ENCODE measurements at regions not wholly inside any gene's neighbourhood (a gene's known extent, or its start where the extent isn't known, plus 50 kb on each side); places are given as distances from the start of the nearest gene placed in this dataset.
A peak's percentile ranks its signal among the peaks of the same experiment; 100 is the strongest.

- H3K4me1 Mint-ChIP-seq: no peaks in the 10 kb centered on the region
- H3K27ac Mint-ChIP-seq: no peak overlapping the region
- Histone ChIP-seq H3K36me3 (replicated peaks in 1 of 2; ENCODE audit: control insufficient read depth in 1 of 2, insufficient read depth in 2 of 2, low read length in 2 of 2) (no peaks in the 10 kb centered on the region), H3K27ac (ENCODE audit: low read depth in 1 of 2, low read length in 2 of 2) (no peak overlapping the region), H3K4me1 (ENCODE audit: control insufficient read depth in 1 of 2, insufficient read depth in 2 of 2, low read length in 2 of 2) (no peaks in the 10 kb centered on the region), H3K79me2 (ENCODE audit: insufficient read depth, low read length) (no peaks in the 10 kb centered on the region), H3K27me3 (ENCODE audit: control insufficient read depth in 2 of 2, insufficient read depth in 2 of 2, low read length in 2 of 2) (no peaks in the 10 kb centered on the region), H4K20me1 (ENCODE audit: insufficient read depth, low read length) (no peaks in the 10 kb centered on the region), H3K9me3 (replicated peaks in 1 of 2; ENCODE audit: control insufficient read depth in 1 of 2, insufficient read depth in 1 of 2, low read length in 2 of 2) (peaks cover 16 to 19% of the 10 kb centered on the region in 2 donors), H2AFZ (ENCODE audit: insufficient read depth, low read depth, low read length, poor library complexity, severe bottlenecking) (no peak overlapping the region), H3K9ac (ENCODE audit: insufficient read depth, low read length, poor library complexity, severe bottlenecking) (no peak overlapping the region), H3K4me3 (replicated peaks in 1 of 3; ENCODE audit: low read depth in 2 of 3, low read length in 3 of 3) (no peak overlapping the region), H3K4me2 (replicated peaks; ENCODE audit: extremely low read depth, low read length, poor library complexity, severe bottlenecking) (no peak overlapping the region)
- 95% methylated on average over 9 of the region's 11 CpGs for WGBS (ENCODE audit: insufficient coverage)
- H3K27me3 Mint-ChIP-seq (ENCODE audit: low read depth in 3 of 3): peaks cover 2 to 7% (median 6%) of the 10 kb centered on the region in 3 donors
- peaks cover 0 to 2% of the 10 kb centered on the region in 2 donors for H3K36me3 Mint-ChIP-seq
- intact Hi-C loops (cut with micrococcal nuclease): no loop called here
- no peak for TF ChIP-seq CTCF (IDR thresholded peaks at IDR 0.05)
- no peak for DNase-seq
- peaks cover 17 to 33% (median 27%) of the 10 kb centered on the region in 7 donors for H3K9me3 Mint-ChIP-seq
- peak overlapping the region in 1 of 2 donors; percentile 24 for H3K4me3 Mint-ChIP-seq
These were observed 101.7 kb downstream of the BMS1 start for GRCh38 chr10:42883993-42884983.

GRCh38 chr10:42885491-42886270 is 103.1 kb downstream of the BMS1 start:
- WGBS (ENCODE audit: insufficient coverage): 100% methylated on average over 3 of the region's 8 CpGs
- no peaks in the 10 kb centered on the region for H3K27me3 ChIP-seq (ENCODE audit: control insufficient read depth in 2 of 2, insufficient read depth in 2 of 2, low read length in 2 of 2)
- H3K9me3 Mint-ChIP-seq: peaks cover 17 to 28% (median 21%) of the 10 kb centered on the region in 7 donors
- H4K20me1 ChIP-seq (ENCODE audit: insufficient read depth, low read length): no peaks in the 10 kb centered on the region
- H3K36me3 Mint-ChIP-seq: peaks cover 0 to 2% of the 10 kb centered on the region in 2 donors
- no peak overlapping the region for H3K27ac Mint-ChIP-seq
- H3K27me3 Mint-ChIP-seq (ENCODE audit: low read depth in 3 of 3): peaks cover 2 to 4% (median 3%) of the 10 kb centered on the region in 3 donors
- TF ChIP-seq CTCF (IDR thresholded peaks at IDR 0.05): no peak
- H3K4me3 Mint-ChIP-seq: no peak overlapping the region
- no peaks in the 10 kb centered on the region for H3K4me1 Mint-ChIP-seq
- H3K27ac ChIP-seq (ENCODE audit: low read depth in 1 of 2, low read length in 2 of 2): no peak overlapping the region
- peaks cover 16 to 17% of the 10 kb centered on the region in 2 donors for H3K9me3 ChIP-seq (replicated peaks in 1 of 2; ENCODE audit: control insufficient read depth in 1 of 2, insufficient read depth in 1 of 2, low read length in 2 of 2)
- H3K79me2 ChIP-seq (ENCODE audit: insufficient read depth, low read length): no peaks in the 10 kb centered on the region
- no peak overlapping the region for H3K4me2 ChIP-seq (replicated peaks; ENCODE audit: extremely low read depth, low read length, poor library complexity, severe bottlenecking)
- no peak for DNase-seq
- no peaks in the 10 kb centered on the region for H3K4me1 ChIP-seq (ENCODE audit: control insufficient read depth in 1 of 2, insufficient read depth in 2 of 2, low read length in 2 of 2)
- H2AFZ ChIP-seq (ENCODE audit: insufficient read depth, low read depth, low read length, poor library complexity, severe bottlenecking): no peak overlapping the region
- H3K4me3 ChIP-seq (replicated peaks in 1 of 3; ENCODE audit: low read depth in 2 of 3, low read length in 3 of 3): no peak overlapping the region
- no peak overlapping the region for H3K9ac ChIP-seq (ENCODE audit: insufficient read depth, low read length, poor library complexity, severe bottlenecking)
- no peaks in the 10 kb centered on the region for H3K36me3 ChIP-seq (replicated peaks in 1 of 2; ENCODE audit: control insufficient read depth in 1 of 2, insufficient read depth in 2 of 2, low read length in 2 of 2)
- intact Hi-C loops (cut with micrococcal nuclease): no loop called here
